Left colon (tissue), 2 donors: ENCODE measurements at regions not wholly inside any gene's neighbourhood (a gene's known extent, or its start where the extent isn't known, plus 50 kb on each side); places are given as distances from the start of the nearest gene placed in this dataset.

Experiments
- ATAC-seq: fragments of 200-7000 bp; cut with Tn5 transposase; one replicate; pipeline ENCODE4 v1.9.1; 2020; ENCODE audit warnings: mild to moderate bottlenecking, moderate library complexity
- DNase-seq, 2 donors: peaks; one replicate each; pipeline ENCODE4 v3.0.0-alpha.2; 2020
- intact Hi-C, 2 donors: fragments of 100-400 bp; cut with DNase I in 1 of 2; cut with micrococcal nuclease in 1 of 2; formaldehyde crosslinking; loops; one replicate each; pipeline versions ENCODE4 v1.11.2 to v1.14.0; 2022; cut with DNase I, micrococcal nuclease
- donor health status: DM: no; HTN: no; CAD: no.
- donor health status: DM: yes; HTN: yes; CAD: no.

DNA sequence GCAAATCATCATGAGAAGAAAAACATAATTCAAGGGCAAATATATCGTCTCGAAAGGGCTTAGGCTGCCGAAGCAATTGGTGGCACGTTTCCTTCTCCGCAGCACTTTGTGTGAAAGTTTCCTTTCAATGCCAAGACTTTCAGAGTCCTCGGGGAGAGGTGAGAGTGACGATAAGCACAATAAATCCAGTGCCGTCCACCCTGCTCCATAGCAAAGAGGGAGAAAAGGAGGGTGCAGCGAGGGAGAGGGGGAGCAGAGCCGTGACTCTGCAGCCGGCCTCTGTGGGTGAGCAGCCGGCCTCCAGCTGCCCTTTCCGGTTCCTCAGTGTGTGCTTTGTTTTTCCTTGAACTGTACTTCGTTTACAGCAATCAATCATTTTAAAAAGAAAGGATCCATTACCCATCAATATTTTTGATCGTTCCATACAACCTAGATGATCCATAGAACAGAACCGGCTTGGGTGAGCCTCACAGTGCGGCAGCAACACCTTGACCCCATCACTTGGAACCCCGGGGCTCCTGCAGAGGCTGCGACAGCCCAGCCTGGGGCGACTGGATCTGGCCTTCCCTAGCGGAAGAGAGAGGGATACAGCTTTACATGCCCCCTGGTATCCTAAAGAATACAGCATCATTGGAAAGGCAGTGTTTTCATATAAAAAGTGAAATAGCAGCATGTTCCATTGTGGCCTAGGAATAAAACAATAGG, 247.0 kb upstream of the IRX4 start:
- intact Hi-C loops, result no loop called here
- DNase-seq (no peak), ATAC-seq (no peak)

DNA sequence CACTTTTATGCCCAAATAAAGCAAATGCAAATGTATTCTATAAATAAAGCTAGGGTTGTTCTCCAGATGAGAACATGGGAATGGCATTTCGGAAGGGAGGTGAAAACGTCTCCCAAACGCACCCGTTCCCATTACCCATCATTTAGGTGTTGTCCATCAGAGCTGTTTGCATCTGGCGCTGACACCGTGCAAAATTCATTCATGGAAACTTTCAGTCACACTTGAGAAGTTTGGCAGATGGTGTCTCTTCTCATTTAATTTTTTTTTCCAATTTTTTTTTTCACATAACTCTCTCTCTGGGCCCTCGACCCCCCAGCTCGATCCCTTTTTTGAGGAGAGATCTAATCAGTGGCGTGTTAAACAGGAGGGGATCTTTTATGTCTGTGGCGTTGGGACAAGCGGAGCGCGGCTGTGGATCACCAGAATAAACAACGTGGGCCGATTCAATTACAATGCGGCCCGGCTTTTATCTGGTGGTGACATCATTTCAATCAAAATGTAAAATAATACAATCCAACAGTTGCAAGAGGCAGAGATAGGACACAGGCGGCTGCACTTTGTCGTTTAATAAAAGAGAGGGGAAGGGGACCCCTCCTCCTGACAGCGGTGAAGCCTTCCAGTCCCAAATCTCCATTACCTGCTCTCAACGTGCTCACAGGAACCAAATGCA, 246.1 kb upstream of the IRX4 start:
- intact Hi-C loops, result no loop called here
- DNase-seq (no peak), ATAC-seq (no peak)

DNA sequence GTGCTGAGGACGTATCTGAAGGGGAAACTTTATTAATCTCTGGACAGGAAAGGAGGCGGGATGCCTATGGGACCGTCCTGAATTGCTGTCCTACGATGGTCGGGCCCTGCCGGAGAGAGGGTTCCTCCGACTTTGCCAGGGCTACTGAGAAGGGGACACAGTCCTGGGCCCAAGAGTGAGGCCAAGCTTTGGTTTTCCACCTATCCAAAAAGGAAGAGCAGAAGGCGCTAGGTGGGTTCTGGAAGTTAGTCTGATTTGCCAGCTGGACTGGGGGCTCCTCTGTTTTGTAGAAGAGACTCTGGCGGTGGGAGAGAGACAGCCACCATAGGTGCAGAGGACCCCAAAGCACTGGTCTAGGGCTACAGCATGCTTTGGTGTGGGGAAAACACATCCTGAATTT, 243.8 kb upstream of the IRX4 start:
- no peak for ATAC-seq
- DNase-seq, result no peak
- intact Hi-C loops, result no loop called here

DNA sequence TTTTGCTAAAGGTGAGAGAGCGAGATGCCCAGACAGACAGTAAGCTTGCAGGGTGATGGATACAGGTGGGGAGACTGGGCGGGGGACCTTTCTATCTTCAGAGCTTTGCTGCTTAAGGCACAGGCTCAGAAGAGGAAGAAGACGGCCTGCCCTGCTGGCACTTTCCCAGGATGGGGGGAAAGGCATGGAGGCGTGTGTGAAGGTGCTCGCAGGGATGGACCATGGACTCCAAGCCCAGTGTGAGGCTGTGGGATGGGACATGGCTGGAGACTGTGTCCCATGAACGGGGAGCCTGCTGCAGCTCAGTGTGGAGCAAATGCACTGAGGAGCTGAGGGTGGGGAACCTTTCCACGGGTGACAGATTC, 243.2 kb upstream of the IRX4 start:
- ATAC-seq (no peak), DNase-seq (no peak)
- intact Hi-C loops, result no loop called here

DNA sequence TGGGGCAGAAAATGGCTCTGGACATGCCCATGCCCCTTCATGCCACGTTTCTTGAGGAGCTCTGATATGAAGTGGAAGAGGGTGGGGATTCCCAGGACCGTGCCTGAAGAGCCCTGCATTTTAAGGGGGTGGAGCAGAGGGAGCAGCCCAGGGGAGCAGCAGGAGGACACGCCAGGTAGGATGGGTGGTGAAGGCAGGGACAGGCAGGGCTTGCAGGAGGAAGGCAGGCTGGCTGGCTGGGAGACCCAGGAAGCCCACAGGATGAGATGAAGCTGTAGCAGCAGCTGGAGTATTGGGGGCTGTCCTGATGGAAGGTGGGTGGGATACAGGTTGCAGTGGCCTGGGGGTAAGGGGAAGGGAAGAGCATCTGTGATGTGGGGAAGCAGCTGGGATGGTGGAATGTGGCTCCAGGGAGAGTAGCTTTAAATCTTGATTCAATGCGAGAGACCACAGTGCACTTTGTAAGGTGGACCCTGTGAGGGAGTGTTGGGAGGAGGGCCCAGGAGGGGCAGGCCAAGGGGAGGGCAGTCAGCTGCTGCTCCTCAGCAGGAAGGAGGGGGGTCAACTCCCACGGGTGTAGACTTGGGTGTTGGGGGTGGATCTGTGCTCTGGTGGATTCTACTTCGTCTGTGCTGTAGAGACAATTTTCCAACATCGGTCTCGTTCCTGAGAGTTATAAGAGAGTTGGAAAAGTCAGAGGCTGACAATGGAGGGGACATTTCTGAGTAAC, 242.6 kb upstream of the IRX4 start:
- intact Hi-C loops, result no loop called here
- ATAC-seq (no peak), DNase-seq (no peak)

DNA sequence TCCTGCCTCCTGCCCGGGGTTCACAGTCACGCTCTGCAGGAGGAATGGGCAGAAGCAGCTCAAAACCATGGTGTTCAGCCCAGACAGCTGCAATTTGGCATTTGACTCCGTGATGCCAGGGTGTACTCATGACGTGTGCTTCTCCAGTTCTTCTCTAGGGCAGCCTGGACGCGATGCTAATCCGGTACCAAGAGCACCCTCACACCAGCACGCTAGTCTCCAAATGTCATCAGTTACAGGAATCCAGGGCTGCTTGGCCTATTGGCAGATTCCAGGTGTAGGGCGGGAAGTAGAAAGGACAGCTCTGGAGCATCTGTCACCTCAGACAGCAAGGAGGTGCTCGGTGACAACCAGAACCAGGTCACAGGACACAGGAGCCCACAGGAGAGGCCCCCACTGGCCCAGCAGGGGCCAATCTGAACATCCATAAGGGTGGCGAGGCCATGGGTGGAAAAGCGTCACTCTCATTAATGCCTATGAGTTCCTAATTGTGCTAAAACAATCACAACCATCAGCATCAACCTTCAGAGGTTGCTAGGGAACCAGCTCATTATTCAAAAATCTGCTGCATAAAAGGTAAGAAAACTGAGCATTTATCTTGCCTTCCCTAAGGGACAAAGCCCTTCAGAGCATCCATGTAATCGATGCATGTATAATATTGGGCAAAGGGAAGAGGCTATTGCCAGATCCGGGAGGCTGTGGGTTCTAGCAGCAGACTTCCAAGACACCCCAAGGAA, 241.9 kb upstream of the IRX4 start:
- DNase-seq (no peak), ATAC-seq (no peak)
- intact Hi-C loops, result no loop called here

DNA sequence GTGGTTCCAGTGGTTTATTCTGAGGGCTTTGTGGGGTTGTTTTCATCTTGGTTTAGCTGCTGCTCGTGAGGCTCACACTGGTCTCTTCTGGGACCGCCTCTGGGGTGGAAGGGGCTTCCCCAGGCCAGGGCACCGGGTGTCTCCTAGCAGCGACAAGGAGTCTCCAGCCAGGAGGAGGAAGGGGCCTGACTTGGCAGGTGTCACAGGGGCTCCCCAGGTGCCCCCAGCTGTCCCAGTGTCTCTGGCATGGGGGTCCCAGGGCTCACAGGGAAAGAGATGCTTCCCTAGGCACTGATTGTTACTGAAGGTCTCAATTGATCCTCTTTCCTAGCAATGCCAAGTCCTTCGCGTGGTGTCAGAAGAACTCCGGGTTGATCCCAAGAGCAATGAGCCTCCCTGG, 241.1 kb upstream of the IRX4 start:
- ATAC-seq (no peak), DNase-seq (no peak)
- intact Hi-C loops, result no loop called here

DNA sequence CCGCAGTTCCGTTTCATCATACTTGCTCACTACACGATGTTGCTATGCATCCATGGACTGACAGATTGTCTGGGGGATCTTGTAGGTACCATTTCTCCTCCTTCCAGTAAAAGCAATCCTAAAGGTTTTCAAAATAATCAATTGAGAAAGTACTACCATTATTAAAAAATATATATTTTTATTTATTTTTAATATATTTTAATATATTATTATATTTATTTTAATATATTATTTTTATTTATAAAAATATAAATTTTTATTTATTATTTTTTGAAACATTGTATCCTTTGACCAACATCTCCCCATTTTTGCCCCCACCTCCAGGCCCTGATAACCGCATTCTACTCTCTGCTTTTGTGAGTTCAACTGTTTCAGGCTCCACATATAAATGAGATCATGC, 237.6 kb upstream of the IRX4 start:
- DNase-seq, result no peak
- intact Hi-C loops, result no loop called here

DNA sequence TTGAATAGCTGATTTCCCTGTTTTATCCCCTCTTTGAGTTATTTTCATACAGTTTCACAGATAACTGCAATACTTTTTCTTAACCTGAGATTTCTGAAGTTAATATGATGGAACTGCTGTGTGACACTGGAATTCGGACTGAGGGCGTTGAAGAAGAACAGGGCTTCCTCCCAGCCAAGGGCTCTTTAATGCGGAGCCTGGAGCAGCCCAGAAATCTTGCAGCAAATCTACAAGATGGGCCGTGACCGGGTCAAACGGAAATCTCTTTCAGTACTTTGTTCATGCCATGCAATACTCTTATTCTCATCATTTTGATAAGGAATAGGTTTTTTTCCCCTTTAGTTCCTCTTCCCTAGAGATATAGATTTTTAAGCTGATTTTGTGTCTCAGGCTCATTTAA, 236.8 kb upstream of the IRX4 start:
- intact Hi-C loops, result no loop called here
- DNase-seq (no peak), ATAC-seq (no peak)

More for the DNA sequence above, 237.6 kb upstream of the IRX4 start:
- ATAC-seq, result no peak

DNA sequence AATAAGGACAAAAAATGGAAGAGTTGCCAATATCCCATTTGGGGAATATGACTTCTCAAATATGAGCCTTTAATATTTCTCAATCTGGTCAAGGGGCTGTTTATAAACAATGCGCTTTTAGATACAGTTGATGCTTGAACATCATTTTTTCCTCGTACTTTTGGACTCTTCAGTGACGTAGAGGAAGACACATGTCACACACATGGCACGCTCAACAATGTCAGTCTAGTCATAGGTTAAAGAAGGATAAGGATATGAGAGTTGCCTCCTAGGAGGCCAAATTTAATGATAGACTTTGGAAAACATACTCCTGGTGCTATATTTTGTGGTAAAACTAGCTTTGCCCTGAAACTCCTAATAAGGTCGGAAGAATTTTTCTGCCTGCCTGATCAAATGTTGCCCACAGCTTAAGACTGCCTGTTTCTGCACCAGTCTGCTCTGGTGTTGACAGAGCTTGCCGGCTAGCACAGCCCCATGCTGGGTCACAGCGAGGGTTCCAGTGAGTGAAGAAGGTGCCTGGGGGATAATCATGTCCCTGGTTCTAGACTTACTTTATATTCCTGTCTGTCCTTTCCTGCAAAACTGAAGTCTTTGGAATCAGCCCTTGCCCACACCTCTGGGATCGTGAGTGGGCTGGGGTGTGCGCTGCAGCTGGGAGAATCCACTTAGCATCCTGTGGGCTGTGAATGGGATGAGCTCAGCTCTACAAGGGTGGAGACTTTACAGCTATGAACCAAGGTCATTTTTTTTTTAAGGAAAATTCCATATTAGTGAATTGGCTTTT, 230.8 kb upstream of the IRX4 start:
- ATAC-seq (no peak), DNase-seq (no peak)
- intact Hi-C loops, result no loop called here

DNA sequence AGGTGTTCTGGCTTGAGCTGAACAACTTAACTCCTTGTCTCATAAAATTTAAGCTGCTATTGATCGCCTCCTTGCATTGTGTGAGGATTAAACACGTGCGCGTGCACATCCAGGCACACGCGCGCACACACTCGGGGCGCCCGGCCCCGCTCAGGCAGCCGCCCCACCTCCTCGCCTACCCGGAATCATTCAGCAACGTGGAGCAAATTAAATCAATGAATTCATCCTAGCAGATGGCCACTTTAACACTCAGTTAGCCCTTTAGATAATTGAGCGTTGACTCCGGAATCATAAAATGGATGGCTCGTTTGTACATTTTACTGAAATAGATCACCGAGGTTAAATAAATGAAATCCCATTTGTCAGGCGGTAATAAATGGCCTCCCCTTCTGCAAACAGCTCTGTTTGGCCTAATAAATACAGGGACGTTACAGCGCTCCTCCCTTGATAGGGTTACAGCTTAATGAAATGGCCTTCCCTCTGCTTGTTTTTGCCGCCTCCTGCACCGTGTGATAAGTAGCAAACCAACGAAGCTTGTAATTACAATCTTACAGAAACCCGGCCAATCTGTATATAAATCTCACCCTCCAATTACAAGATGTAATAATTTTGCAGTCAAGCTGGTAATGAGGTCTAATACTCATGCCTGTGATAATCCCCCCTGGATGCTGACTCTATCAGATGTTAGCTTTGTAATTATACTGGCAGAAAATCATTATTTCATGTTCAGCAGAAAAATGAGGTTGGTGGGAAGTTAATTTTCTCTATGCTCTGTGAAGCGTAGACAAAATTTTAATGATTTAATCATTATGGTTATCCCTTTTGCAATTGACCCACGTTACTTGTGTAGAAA, 229.7 kb upstream of the IRX4 start:
- ATAC-seq (no peak), DNase-seq (no peak)
- intact Hi-C loops, result no loop called here

DNA sequence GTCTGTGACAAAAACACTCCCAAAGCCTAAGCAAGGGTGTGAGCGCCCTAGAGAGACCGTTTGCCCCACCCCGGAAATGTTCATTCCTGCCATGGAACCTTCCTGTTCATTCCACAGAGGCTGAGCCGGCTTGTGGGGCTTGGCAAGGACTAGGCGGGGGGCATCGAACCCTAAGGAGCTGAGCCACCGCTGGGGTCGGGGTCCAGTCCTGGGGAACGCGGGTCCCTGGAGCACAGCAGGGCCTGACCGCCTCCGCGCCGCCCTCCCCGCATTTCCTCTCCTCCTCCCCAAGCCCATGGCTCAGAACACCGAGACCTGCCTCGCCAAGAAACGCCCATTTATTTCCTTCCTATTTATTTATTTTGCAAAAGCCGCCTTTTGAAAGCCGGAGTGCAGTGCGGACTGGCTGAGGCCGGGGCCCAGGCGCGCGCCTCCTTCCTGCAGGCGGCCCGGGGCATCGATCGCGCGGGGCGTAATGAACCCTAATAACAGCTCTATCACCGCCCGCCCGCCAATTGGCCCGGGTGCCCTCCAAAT, 228.9 kb upstream of the IRX4 start:
- ATAC-seq (no peak), DNase-seq (no peak)
- intact Hi-C loops, result no loop called here

DNA sequence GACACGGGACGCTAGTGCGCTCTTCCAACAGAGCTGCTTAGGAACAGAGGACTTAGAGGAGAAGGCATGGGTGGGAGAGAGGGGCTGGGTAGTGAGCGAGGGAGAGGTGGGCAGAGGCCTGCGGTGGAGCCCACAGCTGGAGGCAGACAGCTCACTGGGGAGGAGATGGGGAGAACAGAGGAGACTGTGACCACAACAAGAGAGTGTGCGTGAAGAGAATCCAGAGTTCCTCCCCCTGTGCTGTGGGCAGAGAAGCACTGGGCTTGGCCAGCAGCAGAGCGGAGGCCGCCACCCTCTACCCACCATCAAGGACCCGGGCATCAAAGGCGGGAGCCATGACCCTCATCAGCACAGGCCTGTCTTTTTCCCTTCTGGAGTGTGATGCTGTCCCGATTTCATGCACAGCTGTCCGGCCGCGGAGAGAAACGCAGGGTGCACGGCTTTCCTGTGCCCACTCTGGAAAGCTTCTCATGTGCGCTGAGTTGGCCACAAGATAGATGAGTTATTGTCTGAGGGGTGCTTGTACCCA, 228.3 kb upstream of the IRX4 start:
- intact Hi-C loops, result no loop called here
- no peak for ATAC-seq
- DNase-seq, result no peak

DNA sequence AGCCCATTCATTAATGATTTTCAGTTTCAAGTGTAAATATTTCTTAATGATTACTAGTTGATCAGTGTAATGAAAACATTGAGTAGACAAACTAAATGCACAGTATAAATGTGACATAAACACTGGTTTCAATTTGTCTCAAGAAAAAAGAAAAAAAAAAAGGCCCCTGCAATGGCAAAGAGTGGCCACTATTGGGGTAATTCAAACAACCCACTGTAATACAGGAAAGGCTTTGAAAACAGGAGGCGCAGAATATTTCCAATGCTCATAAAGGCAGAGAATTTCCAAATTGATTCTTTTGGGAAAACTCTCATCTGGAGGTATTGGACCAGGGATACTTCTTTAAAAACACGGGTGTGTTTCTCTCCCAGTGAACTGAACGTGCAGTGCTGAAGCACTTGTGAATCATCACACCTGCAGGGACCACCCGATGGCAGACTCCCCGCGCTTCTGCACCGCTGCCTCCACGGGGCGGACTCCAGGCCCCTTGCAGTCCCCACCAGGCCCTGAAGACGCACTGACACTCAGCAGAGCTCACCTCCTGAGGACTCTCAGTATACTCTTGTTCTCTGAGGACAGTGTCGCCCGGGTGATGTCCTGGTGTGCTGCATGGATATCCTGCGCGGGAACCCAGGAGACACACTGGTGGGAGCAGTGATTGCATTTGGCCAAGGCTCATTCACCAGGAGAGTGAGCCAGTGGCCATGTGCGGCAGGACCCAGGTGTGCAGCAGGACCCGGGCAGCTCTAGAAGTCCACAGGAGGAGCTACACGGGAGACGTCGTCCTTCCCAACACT, 227.6 kb upstream of the IRX4 start:
- ATAC-seq (no peak), DNase-seq (no peak)
- intact Hi-C loops, result no loop called here

DNA sequence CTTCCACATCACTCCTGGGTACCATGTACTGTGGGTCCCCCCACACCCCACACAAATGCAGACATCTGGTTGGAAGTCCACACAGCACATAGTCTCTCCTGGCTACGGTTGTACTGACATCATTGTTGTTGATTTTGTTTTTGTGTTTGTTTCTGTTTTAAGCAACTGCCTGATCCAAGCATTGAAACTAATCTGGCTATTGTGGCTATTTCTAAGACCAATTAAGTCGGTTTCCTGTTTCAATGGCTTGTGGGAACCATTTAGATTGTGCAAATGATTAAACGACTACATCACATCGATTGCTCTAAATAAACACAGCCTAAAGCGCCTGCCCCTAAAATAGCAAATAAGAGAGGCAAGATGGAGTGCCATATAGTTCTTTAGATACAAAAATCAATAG, 226.8 kb upstream of the IRX4 start:
- DNase-seq, result no peak
- no peak for ATAC-seq
- intact Hi-C loops, result no loop called here

DNA sequence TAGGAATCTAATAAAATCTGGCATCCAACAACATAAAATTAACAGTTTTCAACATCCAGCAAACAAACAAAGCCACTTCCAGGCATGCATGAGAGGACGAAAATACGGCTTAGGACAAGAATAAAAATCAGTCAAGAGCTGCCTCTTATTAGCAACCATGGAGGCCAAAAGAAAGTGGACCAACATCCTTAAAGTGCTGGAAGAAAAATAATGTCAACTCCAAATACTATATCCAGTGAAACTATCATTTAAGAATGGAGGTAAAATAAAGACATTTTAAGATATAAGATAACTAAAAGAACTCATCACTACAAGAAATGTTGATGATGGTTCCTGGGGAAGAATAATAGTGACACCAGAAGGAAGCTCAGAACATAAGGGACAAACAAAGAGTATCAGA, 224.0 kb upstream of the IRX4 start:
- DNase-seq, result no peak
- ATAC-seq, result no peak
- intact Hi-C loops, result no loop called here

DNA sequence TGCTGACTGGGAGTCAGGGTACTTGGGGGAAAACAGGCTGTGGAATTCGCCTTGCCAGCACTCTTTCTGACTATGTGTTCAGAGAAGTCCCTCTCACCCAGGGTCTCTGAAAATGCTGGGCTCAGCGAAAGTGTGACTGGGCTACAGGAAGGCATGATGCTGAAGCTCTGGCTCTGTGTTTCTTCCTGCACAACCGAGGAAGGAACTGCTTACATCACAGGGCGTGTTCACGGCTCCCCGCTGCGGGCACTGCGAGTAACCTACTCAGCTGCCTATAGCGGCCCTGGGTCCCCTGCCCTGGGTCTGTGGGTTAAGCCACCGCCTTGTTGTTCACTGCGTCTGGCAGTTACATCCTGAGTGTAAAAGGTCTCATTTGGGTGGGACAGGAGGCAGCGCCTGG, 222.4 kb upstream of the IRX4 start:
- intact Hi-C loops, result no loop called here
- no peak for ATAC-seq
- DNase-seq, result no peak
